PC-3 (cell line): ENCODE measurements at regions not wholly inside any gene's neighbourhood (a gene's known extent, or its start where the extent isn't known, plus 50 kb on each side); places are given as distances from the start of the nearest gene placed in this dataset.

Source experiments
- CTCF ChIP-seq: fragments of 300-600 bp; sonication (generic); conservative IDR thresholded peaks from 2 replicates; pipeline ENCODE4 v1.5.1; 2017; ENCODE audit warnings: antibody characterized with exemption, low read depth, mild to moderate bottlenecking, low read length
- EZH2 ChIP-seq: fragments of 300-600 bp; sonication (generic); IDR thresholded peaks from one replicate; pipeline ENCODE4 v1.6.1; 2017; ENCODE audit warnings: antibody characterized with exemption, mild to moderate bottlenecking, low read length; ENCODE audit not compliant: unreplicated experiment

GRCh38 chr6:23590498-23591126, 535.4 kb upstream of the NRSN1 start:
- TF ChIP-seq CTCF (no peak), EZH2 (no peak)
